ENCODE measurements at regions not wholly inside any gene's neighbourhood (a gene's known extent, or its start where the extent isn't known, plus 50 kb on each side); places are given as distances from the start of the nearest gene placed in this dataset.

GRCh38 chr9:107700847-107701246 is 211.3 kb upstream of the KLF4 start:
- POLR2A ChIA-PET (ENCODE audit: low non-redundant PET), result no interaction called here
- no peak for DNase-seq (ENCODE audit: low spot score)
- CTCF ChIA-PET, result interaction anchor here (0.6 kb wide), 1 partner anchor 220 kb away, joined by 3 read pairs; no protein-coding TSS in a partner anchor
- TF ChIP-seq CTCF (conservative IDR thresholded peaks at IDR 0.05; ENCODE audit: low read depth), result no peak
- no peak overlapping the region for H3K27ac ChIP-seq

- CTCF ChIA-PET, result interaction anchor here (0.6 kb wide), 2 partner anchors 230 to 742 kb away, joined by 3 read pairs; no protein-coding TSS in a partner anchor
These were observed 209.7 kb upstream of the KLF4 start for GRCh38 chr9:107699231-107699630.

GRCh38 chr9:107698779-107699178 is 209.2 kb upstream of the KLF4 start:
- CTCF ChIA-PET, result no interaction called here
- POLR2A ChIA-PET (ENCODE audit: low non-redundant PET), result no interaction called here

More at GRCh38 chr9:107699231-107699630, 209.7 kb upstream of the KLF4 start:
- DNase-seq (ENCODE audit: low spot score), result no peak
- no peak for TF ChIP-seq CTCF (conservative IDR thresholded peaks at IDR 0.05; ENCODE audit: low read depth)
- POLR2A ChIA-PET (ENCODE audit: low non-redundant PET), result no interaction called here
- no peak overlapping the region for H3K27ac ChIP-seq

GRCh38 chr9:107696302-107696701 is 206.7 kb upstream of the KLF4 start:
- ChIA-PET CTCF (no interaction called here), POLR2A (ENCODE audit: low non-redundant PET) (no interaction called here)

More at GRCh38 chr9:107698779-107699178, 209.2 kb upstream of the KLF4 start:
- no peak for TF ChIP-seq CTCF (conservative IDR thresholded peaks at IDR 0.05; ENCODE audit: low read depth)
- no peak for DNase-seq (ENCODE audit: low spot score)
- H3K27ac ChIP-seq, result peak overlapping the region; percentile 48; the same call in 1 of the 2 replicates

GRCh38 chr9:107694390-107694789 is 204.8 kb upstream of the KLF4 start:
- DNase-seq (ENCODE audit: low spot score), result no peak
- POLR2A ChIA-PET (ENCODE audit: low non-redundant PET), result no interaction called here
- H3K27ac ChIP-seq, result no peak overlapping the region
- CTCF ChIA-PET, result no interaction called here
- TF ChIP-seq CTCF (conservative IDR thresholded peaks at IDR 0.05; ENCODE audit: low read depth), result no peak

More at GRCh38 chr9:107696302-107696701, 206.7 kb upstream of the KLF4 start:
- no peak for DNase-seq (ENCODE audit: low spot score)
- H3K27ac ChIP-seq, result no peak overlapping the region
- TF ChIP-seq CTCF (conservative IDR thresholded peaks at IDR 0.05; ENCODE audit: low read depth), result no peak

- DNase-seq (ENCODE audit: low spot score), result no peak
- POLR2A ChIA-PET (ENCODE audit: low non-redundant PET), result no interaction called here
- H3K27ac ChIP-seq, result peak overlapping the region; percentile 56
- TF ChIP-seq CTCF (conservative IDR thresholded peaks at IDR 0.05; ENCODE audit: low read depth), result no peak
- CTCF ChIA-PET, result interaction anchor here (0.5 kb wide), 1 partner anchor 89 kb away, joined by 3 read pairs; no protein-coding TSS in a partner anchor
These were observed 204.2 kb upstream of the KLF4 start for GRCh38 chr9:107693625-107694326.
